NT2/D1 (cell line): ENCODE measurements at regions not wholly inside any gene's neighbourhood (a gene's known extent, or its start where the extent isn't known, plus 50 kb on each side); places are given as distances from the start of the nearest gene placed in this dataset.

ENCODE experiments used
- YY1 ChIP-seq: IDR thresholded peaks from 2 replicates; pipeline ENCODE4 v1.6.1; 2011; ENCODE audit not compliant: insufficient read length, insufficient read depth
- ZNF274 ChIP-seq: IDR thresholded peaks from 2 replicates; pipeline ENCODE4 v1.6.1; 2011; ENCODE audit warnings: mild to moderate bottlenecking, low read depth, low read length

DNA sequence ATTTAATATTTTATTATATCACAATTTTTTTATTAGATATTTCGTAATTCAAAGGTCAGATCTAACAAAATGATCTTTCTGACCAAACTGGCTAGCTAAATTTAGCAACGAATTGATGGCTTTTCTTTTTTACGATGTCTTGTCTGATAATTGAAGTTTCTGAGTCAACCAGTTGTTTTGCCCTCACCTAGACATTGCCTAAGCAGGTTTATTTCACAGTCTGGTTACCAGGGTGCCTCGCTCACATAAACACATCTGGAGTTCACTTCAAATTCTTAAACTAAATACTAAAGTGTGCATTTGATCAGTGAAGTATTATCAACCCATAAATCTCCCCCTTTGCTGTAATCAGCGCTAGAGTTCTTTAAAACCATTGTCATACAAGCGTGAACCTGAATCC lies 448.3 kb downstream of the TLE4 start:
- TF ChIP-seq ZNF274 = no peak
- no peak for TF ChIP-seq YY1
